ENCODE measurements at regions not wholly inside any gene's neighbourhood (a gene's known extent, or its start where the extent isn't known, plus 50 kb on each side); places are given as distances from the start of the nearest gene placed in this dataset.

DNA sequence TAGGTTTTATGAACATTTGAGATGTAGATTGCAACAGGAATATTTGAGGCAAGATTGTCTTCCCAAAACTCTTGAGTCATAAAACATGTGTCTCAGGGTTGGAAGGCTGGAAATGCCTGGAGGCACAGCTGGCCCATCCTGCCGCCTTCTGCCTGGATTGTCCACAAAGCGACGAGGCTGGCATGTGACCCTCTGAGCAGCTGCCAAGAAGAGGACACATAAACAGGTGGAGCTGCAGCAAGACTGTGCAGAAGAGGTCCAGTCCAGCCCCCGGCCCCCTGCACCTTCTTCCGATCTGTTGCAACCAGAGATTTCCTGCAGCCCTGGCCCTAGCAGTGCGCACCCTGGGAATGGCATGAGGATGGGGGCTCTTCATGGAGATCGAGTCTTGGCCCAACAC, 101.9 kb upstream of the BCOR start:
- H3K36me3 ChIP-seq: no peaks in the 10 kb centered on the region
- no peaks in the 10 kb centered on the region for H3K27me3 ChIP-seq (replicated peaks)
- DNase-seq (ENCODE audit: low read depth in 1 of 2, low spot score in 2 of 2): no peak
- no peak overlapping the region for H3K27ac ChIP-seq
- no peaks in the 10 kb centered on the region for H3K4me1 ChIP-seq (replicated peaks)
- no peak overlapping the region for H3K4me3 ChIP-seq
- H3K9me3 ChIP-seq (replicated peaks): no peaks in the 10 kb centered on the region

GRCh38 chrX:40197071-40197470, 99.3 kb upstream of the BCOR start:
- H3K27me3 ChIP-seq (replicated peaks): no peaks in the 10 kb centered on the region
- no peak overlapping the region for H3K27ac ChIP-seq
- no peak for DNase-seq (ENCODE audit: low read depth in 1 of 2, low spot score in 2 of 2)
- H3K9me3 ChIP-seq (replicated peaks): no peaks in the 10 kb centered on the region
- H3K4me3 ChIP-seq: no peak overlapping the region
- H3K36me3 ChIP-seq: no peaks in the 10 kb centered on the region
- H3K4me1 ChIP-seq (replicated peaks): no peaks in the 10 kb centered on the region

DNA sequence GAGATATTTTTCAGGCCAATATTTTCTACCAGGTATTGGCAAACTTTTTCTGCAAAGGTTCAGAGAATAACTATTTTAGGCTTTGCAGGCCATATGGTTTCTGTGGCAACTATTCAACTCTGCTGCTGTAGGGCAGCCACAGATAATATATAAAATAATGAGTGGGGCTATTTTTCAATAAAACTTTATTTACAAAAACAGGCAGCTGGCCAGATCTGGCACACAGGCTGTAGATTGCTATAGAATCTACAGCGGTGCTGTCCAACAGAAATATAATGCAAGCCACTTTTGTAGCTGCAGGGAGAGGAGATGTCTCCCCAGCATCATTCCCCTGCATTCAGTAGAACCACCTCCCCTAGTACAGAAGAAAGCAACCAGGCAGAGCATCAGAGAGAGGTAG, 97.6 kb upstream of the BCOR start:
- no peaks in the 10 kb centered on the region for H3K27me3 ChIP-seq (replicated peaks)
- no peak for DNase-seq (ENCODE audit: low read depth in 1 of 2, low spot score in 2 of 2)
- no peaks in the 10 kb centered on the region for H3K9me3 ChIP-seq (replicated peaks)
- no peaks in the 10 kb centered on the region for H3K4me1 ChIP-seq (replicated peaks)
- no peaks in the 10 kb centered on the region for H3K36me3 ChIP-seq
- H3K4me3 ChIP-seq: no peak overlapping the region
- no peak overlapping the region for H3K27ac ChIP-seq

GRCh38 chrX:40192196-40192595, 94.4 kb upstream of the BCOR start:
- no peak for DNase-seq (ENCODE audit: low read depth in 1 of 2, low spot score in 2 of 2)
- H3K9me3 ChIP-seq (replicated peaks): no peaks in the 10 kb centered on the region
- H3K4me3 ChIP-seq: no peak overlapping the region
- H3K36me3 ChIP-seq: no peaks in the 10 kb centered on the region
- peaks cover 12% of the 10 kb centered on the region; the same call in 1 of the 2 replicates for H3K4me1 ChIP-seq (replicated peaks)
- no peaks in the 10 kb centered on the region for H3K27me3 ChIP-seq (replicated peaks)
- no peak overlapping the region for H3K27ac ChIP-seq

DNA sequence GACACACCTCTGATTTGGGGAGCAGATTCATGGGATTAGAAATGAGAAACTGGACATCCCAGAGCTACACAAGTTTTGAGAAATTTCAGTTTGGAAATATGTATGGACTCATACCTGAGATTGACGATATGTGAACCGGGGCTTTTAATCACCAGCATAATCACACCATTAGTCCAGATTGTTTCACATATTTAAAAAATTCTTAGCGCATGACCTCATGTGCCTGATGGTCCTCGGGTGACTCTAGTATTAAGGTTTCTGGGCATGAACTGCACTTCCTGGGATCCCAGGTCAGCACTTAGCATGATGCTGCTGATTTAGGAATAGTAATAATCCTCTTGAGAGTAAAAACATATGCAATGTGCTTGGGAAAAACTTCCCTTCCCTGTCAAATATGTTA, 91.9 kb upstream of the BCOR start:
- H3K9me3 ChIP-seq (replicated peaks): no peaks in the 10 kb centered on the region
- H3K4me3 ChIP-seq: no peak overlapping the region
- H3K27me3 ChIP-seq (replicated peaks): no peaks in the 10 kb centered on the region
- H3K27ac ChIP-seq: peak overlapping the region; percentile 29; the same call in 1 of the 2 replicates
- peaks cover 12% of the 10 kb centered on the region; the same call in 1 of the 2 replicates for H3K4me1 ChIP-seq (replicated peaks)
- DNase-seq (ENCODE audit: low read depth in 1 of 2, low spot score in 2 of 2): no peak
- no peaks in the 10 kb centered on the region for H3K36me3 ChIP-seq

DNA sequence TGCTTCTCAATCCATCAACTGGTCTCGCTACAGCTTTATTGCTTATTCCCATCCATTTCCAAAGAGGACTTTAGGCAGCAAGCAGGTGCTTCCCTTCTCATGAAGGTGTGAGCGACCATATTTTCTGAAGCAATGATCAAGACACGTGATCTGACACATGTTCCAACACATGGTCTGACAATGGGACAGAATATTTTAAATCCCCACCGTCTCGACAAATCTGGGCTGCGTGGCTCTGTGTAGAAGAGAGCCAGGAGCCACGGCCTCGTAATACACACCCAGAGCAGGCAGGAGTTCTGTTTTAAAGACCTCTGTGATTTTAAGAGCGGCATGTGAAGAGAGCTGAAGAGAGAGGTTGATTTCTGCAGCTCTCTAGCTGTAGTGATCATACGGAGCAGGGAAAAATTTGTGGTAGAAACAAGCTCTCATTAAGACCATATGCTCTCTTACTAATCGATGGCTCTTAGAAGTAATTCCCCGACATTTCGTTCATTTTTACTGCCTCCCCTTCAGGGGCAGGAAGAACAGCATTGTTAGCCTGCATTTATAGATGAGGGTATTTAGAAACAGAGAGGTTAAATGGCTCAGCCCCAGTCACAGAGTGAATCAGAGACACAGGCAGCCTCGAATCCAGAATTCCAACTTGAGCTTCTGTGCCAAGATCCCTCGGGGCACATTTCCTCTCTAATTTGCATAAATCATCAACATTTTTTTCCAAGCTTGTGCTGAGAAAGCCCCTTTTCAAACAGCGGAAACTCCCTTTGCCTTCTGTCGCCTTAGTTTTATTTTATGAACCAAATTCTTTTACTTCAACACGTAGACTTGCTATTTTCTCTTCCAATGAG, 91.0 kb upstream of the BCOR start:
- peak in 1 of 2 experiments; percentile 21 for DNase-seq (ENCODE audit: low read depth in 1 of 2, low spot score in 2 of 2)
- H3K4me3 ChIP-seq: no peak overlapping the region
- H3K36me3 ChIP-seq: no peaks in the 10 kb centered on the region
- peak overlapping the region; percentile 29; the same call in 1 of the 2 replicates for H3K27ac ChIP-seq
- H3K9me3 ChIP-seq (replicated peaks): no peaks in the 10 kb centered on the region
- no peaks in the 10 kb centered on the region for H3K27me3 ChIP-seq (replicated peaks)
- peaks cover 12% of the 10 kb centered on the region; the same call in 1 of the 2 replicates for H3K4me1 ChIP-seq (replicated peaks)

GRCh38 chrX:40184968-40185367, 87.2 kb upstream of the BCOR start:
- peaks cover 12% of the 10 kb centered on the region; the same call in 1 of the 2 replicates for H3K4me1 ChIP-seq (replicated peaks)
- H3K4me3 ChIP-seq: no peak overlapping the region
- no peaks in the 10 kb centered on the region for H3K9me3 ChIP-seq (replicated peaks)
- DNase-seq (ENCODE audit: low read depth in 1 of 2, low spot score in 2 of 2): no peak
- no peak overlapping the region for H3K27ac ChIP-seq
- no peaks in the 10 kb centered on the region for H3K27me3 ChIP-seq (replicated peaks)
- no peaks in the 10 kb centered on the region for H3K36me3 ChIP-seq

- no peak overlapping the region for H3K27ac ChIP-seq
- H3K4me3 ChIP-seq: no peak overlapping the region
- H3K27me3 ChIP-seq (replicated peaks): no peaks in the 10 kb centered on the region
- no peaks in the 10 kb centered on the region for H3K36me3 ChIP-seq
- no peaks in the 10 kb centered on the region for H3K4me1 ChIP-seq (replicated peaks)
- H3K9me3 ChIP-seq (replicated peaks): no peaks in the 10 kb centered on the region
- no peak for DNase-seq (ENCODE audit: low read depth in 1 of 2, low spot score in 2 of 2)
Observed at GRCh38 chrX:40182615-40183014, 84.9 kb upstream of the BCOR start.

- Histone ChIP-seq H3K4me3 (no peak overlapping the region), H3K36me3 (no peaks in the 10 kb centered on the region), H3K4me1 (replicated peaks) (peaks cover 4% of the 10 kb centered on the region), H3K9me3 (replicated peaks) (no peaks in the 10 kb centered on the region), H3K27ac (no peak overlapping the region), H3K27me3 (replicated peaks) (no peaks in the 10 kb centered on the region)
- no peak for DNase-seq (ENCODE audit: low read depth in 1 of 2, low spot score in 2 of 2)
Observed at GRCh38 chrX:40182095-40182494, 84.3 kb upstream of the BCOR start.

DNA sequence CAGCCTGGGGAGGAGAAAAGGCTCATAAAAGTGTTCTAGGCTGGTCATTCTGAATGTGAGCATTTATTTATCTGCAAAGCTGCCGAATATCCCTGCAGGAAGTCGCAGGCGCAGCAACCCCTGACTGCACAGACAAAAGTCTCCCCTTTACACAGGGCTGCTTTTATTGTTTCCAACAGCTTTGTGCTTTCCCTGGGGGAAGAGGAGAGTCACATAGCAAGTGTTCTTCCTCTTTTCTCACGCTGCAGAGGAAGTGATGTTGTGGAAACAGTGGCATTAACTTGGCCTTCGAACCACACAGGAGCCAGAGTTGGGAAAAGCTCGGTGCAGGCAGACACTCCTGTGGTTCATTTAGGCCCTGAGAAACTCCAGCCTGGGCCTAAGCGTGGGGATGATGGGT, 81.5 kb upstream of the BCOR start:
- H3K9me3 ChIP-seq (replicated peaks): no peaks in the 10 kb centered on the region
- H3K4me1 ChIP-seq (replicated peaks): peaks cover 23% of the 10 kb centered on the region
- H3K36me3 ChIP-seq: no peaks in the 10 kb centered on the region
- no peak for DNase-seq (ENCODE audit: low read depth in 1 of 2, low spot score in 2 of 2)
- no peak overlapping the region for H3K27ac ChIP-seq
- H3K27me3 ChIP-seq (replicated peaks): no peaks in the 10 kb centered on the region
- no peak overlapping the region for H3K4me3 ChIP-seq

DNA sequence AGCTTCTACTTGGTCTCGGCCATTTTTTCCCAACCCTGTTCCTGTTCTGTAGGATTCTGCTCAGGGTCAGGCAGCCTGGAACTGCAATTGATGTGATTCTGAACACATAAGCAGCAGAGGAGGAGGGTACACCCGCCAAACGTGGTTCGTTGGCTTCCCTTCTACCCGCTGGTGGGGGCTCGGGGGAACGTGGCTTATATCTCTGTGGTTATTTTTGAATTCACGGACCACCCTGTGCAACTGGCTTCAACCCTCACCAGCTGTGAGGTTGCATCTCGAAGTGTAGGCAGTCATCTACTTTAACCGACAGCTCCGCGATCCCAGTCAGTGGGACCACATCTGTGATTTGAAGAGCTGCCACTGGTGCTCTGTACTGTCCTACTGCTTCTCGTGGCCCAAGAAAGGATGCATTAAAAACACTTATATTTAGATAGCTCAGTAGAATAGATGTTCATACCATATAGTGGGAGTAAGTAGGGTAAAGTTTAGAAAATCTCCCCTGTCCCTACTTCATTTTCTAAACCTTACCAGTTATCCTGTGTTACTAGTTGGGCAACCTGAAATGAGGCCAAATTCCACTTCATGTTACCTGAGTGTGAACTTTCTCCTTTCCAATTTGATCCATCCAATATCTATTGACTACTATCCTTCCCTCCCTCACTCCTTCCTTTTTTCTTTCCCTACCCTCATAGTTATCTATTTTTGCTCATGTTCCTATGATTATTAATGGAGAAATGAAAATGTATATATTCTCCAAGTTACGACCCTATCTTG, 80.4 kb upstream of the BCOR start:
- Histone ChIP-seq H3K27me3 (replicated peaks) (no peaks in the 10 kb centered on the region), H3K36me3 (no peaks in the 10 kb centered on the region), H3K27ac (no peak overlapping the region), H3K9me3 (replicated peaks) (no peaks in the 10 kb centered on the region), H3K4me1 (replicated peaks) (peaks cover 35% of the 10 kb centered on the region), H3K4me3 (no peak overlapping the region)
- DNase-seq (ENCODE audit: low read depth in 1 of 2, low spot score in 2 of 2): no peak

DNA sequence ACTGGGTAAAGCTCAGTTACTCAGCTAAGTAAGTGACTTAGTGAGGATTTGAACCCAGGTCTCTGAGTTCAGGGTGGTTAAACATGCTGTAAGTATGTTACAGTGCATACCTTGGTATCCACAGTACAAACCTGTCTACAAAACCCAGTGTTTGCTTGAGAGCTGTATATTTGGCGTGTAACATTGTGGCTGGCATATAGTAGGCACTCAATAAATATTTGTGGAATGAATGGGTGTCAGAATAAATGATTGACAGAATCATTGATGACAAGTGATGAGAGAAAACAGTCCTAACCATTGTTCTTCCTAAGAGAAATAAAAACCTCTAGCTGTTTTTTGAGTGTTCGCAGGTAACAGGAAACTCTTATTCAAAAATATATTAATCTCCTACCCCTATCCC, 79.7 kb upstream of the BCOR start:
- H3K36me3 ChIP-seq: no peaks in the 10 kb centered on the region
- H3K9me3 ChIP-seq (replicated peaks): no peaks in the 10 kb centered on the region
- H3K27me3 ChIP-seq (replicated peaks): no peaks in the 10 kb centered on the region
- no peak overlapping the region for H3K27ac ChIP-seq
- H3K4me3 ChIP-seq: no peak overlapping the region
- H3K4me1 ChIP-seq (replicated peaks): peaks cover 41% of the 10 kb centered on the region
- no peak for DNase-seq (ENCODE audit: low read depth in 1 of 2, low spot score in 2 of 2)

- Histone ChIP-seq H3K9me3 (replicated peaks) (no peaks in the 10 kb centered on the region), H3K4me1 (replicated peaks) (peaks cover 46% of the 10 kb centered on the region), H3K27ac (peak overlapping the region; percentile 88), H3K27me3 (replicated peaks) (no peaks in the 10 kb centered on the region), H3K36me3 (no peaks in the 10 kb centered on the region), H3K4me3 (peak overlapping the region; percentile 55)
- peak in 1 of 2 experiments; percentile 33 for DNase-seq (ENCODE audit: low read depth in 1 of 2, low spot score in 2 of 2)
Observed at GRCh38 chrX:40177117-40177430, 79.3 kb upstream of the BCOR start.

DNA sequence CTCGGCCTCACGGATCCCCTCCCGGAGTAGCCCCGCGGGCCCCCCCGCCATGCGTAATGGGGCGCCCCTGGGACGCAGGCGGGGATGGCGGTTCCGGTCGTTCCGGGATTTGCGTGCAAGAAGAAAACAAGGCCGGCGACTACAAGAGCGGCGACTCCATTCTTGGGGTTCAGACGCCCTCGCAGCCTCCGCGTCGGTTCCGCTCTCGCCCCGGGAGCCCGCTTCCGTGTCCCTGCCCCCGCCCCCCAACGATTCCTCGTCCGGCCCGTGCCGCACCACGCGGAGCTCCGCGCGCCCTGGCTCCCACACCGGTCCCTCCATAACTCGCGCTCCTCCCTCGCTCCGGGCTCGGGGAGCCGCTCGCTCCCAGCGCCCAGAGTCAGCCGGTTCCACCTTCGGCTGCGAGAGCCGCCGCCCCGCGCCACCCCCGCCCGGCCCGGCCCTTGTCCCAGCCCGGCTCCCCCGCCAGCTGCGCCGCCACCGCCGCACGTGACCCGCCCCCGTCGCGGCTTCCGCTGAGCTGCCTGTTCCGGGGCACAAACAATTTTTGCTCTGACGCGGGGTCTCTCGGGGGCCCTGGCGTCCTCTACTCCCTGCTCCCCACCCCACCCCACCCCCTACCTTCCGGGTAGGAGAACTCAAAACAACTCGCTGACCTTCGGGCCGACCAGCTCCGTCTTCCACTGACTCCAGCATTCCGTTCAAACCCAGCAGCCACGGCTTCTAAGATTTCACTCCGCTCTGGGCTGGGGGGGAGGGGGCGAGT, 78.8 kb upstream of the BCOR start:
- DNase-seq (ENCODE audit: low read depth in 1 of 2, low spot score in 2 of 2): no peak
- no peaks in the 10 kb centered on the region for H3K36me3 ChIP-seq
- H3K9me3 ChIP-seq (replicated peaks): no peaks in the 10 kb centered on the region
- no peaks in the 10 kb centered on the region for H3K27me3 ChIP-seq (replicated peaks)
- peak overlapping the region; percentile 88 for H3K27ac ChIP-seq
- H3K4me1 ChIP-seq (replicated peaks): peaks cover 51% of the 10 kb centered on the region
- peak overlapping the region; percentile 55 for H3K4me3 ChIP-seq

Measured in SJSA1 (cell line).